Caco-2 (cell line): ENCODE measurements at regions not wholly inside any gene's neighbourhood (a gene's known extent, or its start where the extent isn't known, plus 50 kb on each side); places are given as distances from the start of the nearest gene placed in this dataset.

Experiments
- BruUV-seq: library from RNA; stranded (reverse); fragments of 400-500 nt; replicated peaks from 2 replicates; lab custom pipeline; 2021; lab: Mats Ljungman, UMichigan
- CTCF ChIA-PET: fragments of 300-600 bp; sonication (Branson Sonifier 250); formaldehyde crosslinking; loops from one replicate; lab custom pipeline; 2022; ENCODE audit warnings: antibody characterized with exemption; lab: Charles Lee
- POLR2A ChIA-PET: fragments of 300-600 bp; sonication (Branson Sonifier 250); formaldehyde crosslinking; loops from one replicate; lab custom pipeline; 2022; ENCODE audit warnings: antibody characterized with exemption; lab: Charles Lee
- DNase-seq, 2 experiments: peaks; one replicate each; pipeline versions ENCODE4 v3.0.0 to v3.0.0-alpha.2; 2020 to 2022
- H3K27me3 ChIP-seq: replicated peaks from 2 replicates; pipeline ENCODE4 v1.6.0; 2011; ENCODE audit warnings: low read length; ENCODE audit not compliant: control insufficient read depth, insufficient read depth
- H3K36me3 ChIP-seq: 2 replicates; pipeline ENCODE4 v1.5.1; 2011; ENCODE audit warnings: low read length; ENCODE audit not compliant: control insufficient read depth, insufficient read depth
- H3K4me1 ChIP-seq: fragments of 250-450 bp; sonication (Bioruptor Pico); 2 replicates; pipeline ENCODE4 v1.5.1; 2020; ENCODE audit warnings: mild to moderate bottlenecking
- H3K4me3 ChIP-seq: 2 replicates; pipeline ENCODE4 v1.5.1; 2011; ENCODE audit warnings: low read depth, mild to moderate bottlenecking, control low read depth, low read length
- H3K9me3 ChIP-seq: fragments of 250-450 bp; sonication (Bioruptor Pico); 2 replicates; pipeline ENCODE4 v1.5.1; 2020; ENCODE audit warnings: mild to moderate bottlenecking, moderate library complexity
- H3K27ac Mint-ChIP-seq: one replicate; pipeline ENCODE4 v1.8.0; 2022; ENCODE audit warnings: mixed read lengths; ENCODE audit not compliant: unreplicated experiment
- H3K27me3 Mint-ChIP-seq: one replicate; pipeline ENCODE4 v1.8.0; 2022; ENCODE audit warnings: mixed read lengths; ENCODE audit not compliant: insufficient read depth, unreplicated experiment
- H3K36me3 Mint-ChIP-seq: one replicate; pipeline ENCODE4 v1.8.0; 2022; ENCODE audit warnings: mild to moderate bottlenecking, mixed read lengths; ENCODE audit not compliant: insufficient read depth, unreplicated experiment
- H3K4me1 Mint-ChIP-seq: one replicate; pipeline ENCODE4 v1.8.0; 2022; ENCODE audit warnings: low read depth, mixed read lengths; ENCODE audit not compliant: unreplicated experiment
- H3K4me3 Mint-ChIP-seq: one replicate; pipeline ENCODE4 v1.8.0; 2022; ENCODE audit warnings: mild to moderate bottlenecking, moderate library complexity, mixed read lengths; ENCODE audit not compliant: unreplicated experiment
- H3K9me3 Mint-ChIP-seq: one replicate; pipeline ENCODE4 v1.8.0; 2022; ENCODE audit warnings: mixed read lengths; ENCODE audit not compliant: unreplicated experiment
- CTCF ChIP-seq, 2 experiments: fragments of 200-600 bp in 1 of 2; IDR thresholded peaks; 1 replicate in 1 of 2; 2 replicates in 1 of 2; pipeline versions ENCODE4 v1.5.1 to v1.8.0; 2011 to 2022; ENCODE audit warnings: antibody characterized with exemption in 1 of 2, control low read depth in 1 of 2, inconsistent platforms in 1 of 2, low read depth in 1 of 2, low read length in 1 of 2, mild to moderate bottlenecking in 1 of 2, moderate library complexity in 1 of 2; ENCODE audit not compliant: insufficient read depth in 1 of 2, severe bottlenecking in 1 of 2, unreplicated experiment in 1 of 2
- intact Hi-C: fragments of 100-400 bp; cut with micrococcal nuclease; formaldehyde crosslinking; loops from one replicate; pipeline ENCODE4 v1.10.0; 2022; ENCODE audit not compliant: unreplicated experiment

DNA sequence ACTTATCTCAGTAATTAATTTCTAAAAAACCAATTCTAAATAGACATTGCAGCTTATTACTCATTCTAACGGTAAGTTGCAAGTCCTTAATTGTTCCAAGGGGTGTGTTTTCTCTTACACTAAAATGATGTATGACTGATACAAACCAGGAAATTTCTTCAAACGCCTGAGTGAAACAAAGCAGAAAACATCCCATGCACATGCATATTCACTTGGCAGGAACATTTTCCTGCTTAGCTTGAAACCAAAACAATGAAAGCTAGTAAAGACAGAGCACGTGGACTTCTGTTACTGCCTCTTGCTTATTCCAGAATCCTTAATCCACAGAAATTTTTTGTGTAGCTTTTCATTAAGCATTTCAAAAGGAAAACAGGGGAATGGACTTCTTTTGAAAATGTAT is 187.7 kb downstream of the MTERF1 start:
- no peaks in the 10 kb centered on the region for H3K9me3 ChIP-seq
- H3K27ac Mint-ChIP-seq: no peak overlapping the region
- H3K36me3 ChIP-seq: no peaks in the 10 kb centered on the region
- no peaks in the 10 kb centered on the region for H3K9me3 Mint-ChIP-seq
- intact Hi-C loops: no loop called here
- H3K36me3 Mint-ChIP-seq: no peaks in the 10 kb centered on the region
- no peak overlapping the region for H3K4me3 Mint-ChIP-seq
- POLR2A ChIA-PET: no interaction called here
- no peaks in the 10 kb centered on the region for H3K4me1 ChIP-seq
- BruUV-seq: no TSS peak
- TF ChIP-seq CTCF (IDR thresholded peaks at IDR 0.05; ENCODE audit: insufficient read depth in 1 of 2, low read depth in 1 of 2, low read length in 1 of 2, severe bottlenecking in 1 of 2, unreplicated experiment in 1 of 2): no peak
- DNase-seq: no peak
- no peaks in the 10 kb centered on the region for H3K4me1 Mint-ChIP-seq
- H3K27me3 Mint-ChIP-seq: peaks cover 6% of the 10 kb centered on the region
- CTCF ChIA-PET: no interaction called here
- H3K27me3 ChIP-seq: no peaks in the 10 kb centered on the region
- H3K4me3 ChIP-seq: no peak overlapping the region

DNA sequence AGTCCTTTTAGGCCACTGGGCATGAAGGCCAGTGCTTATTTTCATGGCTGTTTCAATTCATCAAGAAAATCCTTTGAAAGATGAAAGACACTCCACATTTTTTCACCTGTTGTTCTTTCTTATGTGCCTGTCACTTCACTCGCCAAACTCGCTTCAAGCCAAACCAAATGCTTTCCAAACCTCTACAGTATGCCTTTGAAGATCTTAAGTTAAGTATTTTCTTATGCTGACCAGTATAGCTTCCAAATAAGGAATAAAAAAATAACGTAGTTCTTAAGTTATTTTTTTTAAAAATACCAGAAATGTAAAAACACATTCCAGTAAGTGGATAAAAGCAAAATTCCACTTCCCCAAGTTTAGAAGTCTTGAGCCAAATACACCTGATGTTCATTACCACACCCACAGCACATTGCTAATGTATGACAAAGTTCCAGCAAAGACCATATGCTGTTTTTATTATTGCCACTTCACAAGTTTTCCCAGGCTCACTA is 186.1 kb downstream of the MTERF1 start:
- H3K27me3 Mint-ChIP-seq: peaks cover under 1% of the 10 kb centered on the region
- no peaks in the 10 kb centered on the region for H3K36me3 Mint-ChIP-seq
- intact Hi-C loops: no loop called here
- Histone ChIP-seq H3K9me3 (no peaks in the 10 kb centered on the region), H3K4me3 (no peak overlapping the region), H3K36me3 (no peaks in the 10 kb centered on the region), H3K27me3 (no peaks in the 10 kb centered on the region), H3K4me1 (no peaks in the 10 kb centered on the region)
- H3K4me1 Mint-ChIP-seq: no peaks in the 10 kb centered on the region
- no peak overlapping the region for H3K4me3 Mint-ChIP-seq
- DNase-seq: no peak
- H3K9me3 Mint-ChIP-seq: no peaks in the 10 kb centered on the region
- TF ChIP-seq CTCF (IDR thresholded peaks at IDR 0.05; ENCODE audit: insufficient read depth in 1 of 2, low read depth in 1 of 2, low read length in 1 of 2, severe bottlenecking in 1 of 2, unreplicated experiment in 1 of 2): no peak
- ChIA-PET CTCF (no interaction called here), POLR2A (no interaction called here)
- BruUV-seq: no TSS peak
- H3K27ac Mint-ChIP-seq: no peak overlapping the region

GRCh38 chr7:91710881-91711280 is 169.6 kb downstream of the MTERF1 start:
- no peaks in the 10 kb centered on the region for H3K36me3 ChIP-seq
- BruUV-seq: no TSS peak
- Mint-ChIP-seq H3K9me3 (peaks cover 9% of the 10 kb centered on the region), H3K27me3 (peaks cover 18% of the 10 kb centered on the region), H3K4me1 (no peaks in the 10 kb centered on the region), H3K27ac (no peak overlapping the region), H3K36me3 (no peaks in the 10 kb centered on the region), H3K4me3 (no peak overlapping the region)
- H3K9me3 ChIP-seq: no peaks in the 10 kb centered on the region
- intact Hi-C loops: no loop called here
- no peaks in the 10 kb centered on the region for H3K27me3 ChIP-seq
- POLR2A ChIA-PET: no interaction called here
- no peak for TF ChIP-seq CTCF (IDR thresholded peaks at IDR 0.05; ENCODE audit: insufficient read depth in 1 of 2, low read depth in 1 of 2, low read length in 1 of 2, severe bottlenecking in 1 of 2, unreplicated experiment in 1 of 2)
- CTCF ChIA-PET: no interaction called here
- H3K4me1 ChIP-seq: no peaks in the 10 kb centered on the region
- no peak for DNase-seq
- no peak overlapping the region for H3K4me3 ChIP-seq
